ENCODE measurements at regions not wholly inside any gene's neighbourhood (a gene's known extent, or its start where the extent isn't known, plus 50 kb on each side); places are given as distances from the start of the nearest gene placed in this dataset.
A peak's percentile ranks its signal among the peaks of the same experiment; 100 is the strongest.

GRCh38 chr3:11949351-11949750 lies 54.8 kb upstream of the SYN2 start:
- peak overlapping the region; percentile 28; the same call in 1 of the 2 replicates for H2AFZ ChIP-seq
- H3K9me3 Mint-ChIP-seq: no peaks in the 10 kb centered on the region; the same call in 2 of the 3 replicates
- H3K27ac Mint-ChIP-seq: no peak overlapping the region
- no peaks in the 10 kb centered on the region; the same call in 1 of the 2 replicates for H4K20me1 ChIP-seq (replicated peaks; ENCODE audit: insufficient read depth)
- H3K27me3 ChIP-seq (ENCODE audit: insufficient read depth): no peaks in the 10 kb centered on the region
- no peaks in the 10 kb centered on the region for H3K36me3 Mint-ChIP-seq (ENCODE audit: low read depth)
- no peaks in the 10 kb centered on the region for H3K4me1 Mint-ChIP-seq
- H3K9me2 ChIP-seq (ENCODE audit: insufficient read depth): no peaks in the 10 kb centered on the region
- ATAC-seq: no peak
- H3K27ac ChIP-seq (ENCODE audit: low read depth): no peak overlapping the region
- TF ChIP-seq, protein P1, sequence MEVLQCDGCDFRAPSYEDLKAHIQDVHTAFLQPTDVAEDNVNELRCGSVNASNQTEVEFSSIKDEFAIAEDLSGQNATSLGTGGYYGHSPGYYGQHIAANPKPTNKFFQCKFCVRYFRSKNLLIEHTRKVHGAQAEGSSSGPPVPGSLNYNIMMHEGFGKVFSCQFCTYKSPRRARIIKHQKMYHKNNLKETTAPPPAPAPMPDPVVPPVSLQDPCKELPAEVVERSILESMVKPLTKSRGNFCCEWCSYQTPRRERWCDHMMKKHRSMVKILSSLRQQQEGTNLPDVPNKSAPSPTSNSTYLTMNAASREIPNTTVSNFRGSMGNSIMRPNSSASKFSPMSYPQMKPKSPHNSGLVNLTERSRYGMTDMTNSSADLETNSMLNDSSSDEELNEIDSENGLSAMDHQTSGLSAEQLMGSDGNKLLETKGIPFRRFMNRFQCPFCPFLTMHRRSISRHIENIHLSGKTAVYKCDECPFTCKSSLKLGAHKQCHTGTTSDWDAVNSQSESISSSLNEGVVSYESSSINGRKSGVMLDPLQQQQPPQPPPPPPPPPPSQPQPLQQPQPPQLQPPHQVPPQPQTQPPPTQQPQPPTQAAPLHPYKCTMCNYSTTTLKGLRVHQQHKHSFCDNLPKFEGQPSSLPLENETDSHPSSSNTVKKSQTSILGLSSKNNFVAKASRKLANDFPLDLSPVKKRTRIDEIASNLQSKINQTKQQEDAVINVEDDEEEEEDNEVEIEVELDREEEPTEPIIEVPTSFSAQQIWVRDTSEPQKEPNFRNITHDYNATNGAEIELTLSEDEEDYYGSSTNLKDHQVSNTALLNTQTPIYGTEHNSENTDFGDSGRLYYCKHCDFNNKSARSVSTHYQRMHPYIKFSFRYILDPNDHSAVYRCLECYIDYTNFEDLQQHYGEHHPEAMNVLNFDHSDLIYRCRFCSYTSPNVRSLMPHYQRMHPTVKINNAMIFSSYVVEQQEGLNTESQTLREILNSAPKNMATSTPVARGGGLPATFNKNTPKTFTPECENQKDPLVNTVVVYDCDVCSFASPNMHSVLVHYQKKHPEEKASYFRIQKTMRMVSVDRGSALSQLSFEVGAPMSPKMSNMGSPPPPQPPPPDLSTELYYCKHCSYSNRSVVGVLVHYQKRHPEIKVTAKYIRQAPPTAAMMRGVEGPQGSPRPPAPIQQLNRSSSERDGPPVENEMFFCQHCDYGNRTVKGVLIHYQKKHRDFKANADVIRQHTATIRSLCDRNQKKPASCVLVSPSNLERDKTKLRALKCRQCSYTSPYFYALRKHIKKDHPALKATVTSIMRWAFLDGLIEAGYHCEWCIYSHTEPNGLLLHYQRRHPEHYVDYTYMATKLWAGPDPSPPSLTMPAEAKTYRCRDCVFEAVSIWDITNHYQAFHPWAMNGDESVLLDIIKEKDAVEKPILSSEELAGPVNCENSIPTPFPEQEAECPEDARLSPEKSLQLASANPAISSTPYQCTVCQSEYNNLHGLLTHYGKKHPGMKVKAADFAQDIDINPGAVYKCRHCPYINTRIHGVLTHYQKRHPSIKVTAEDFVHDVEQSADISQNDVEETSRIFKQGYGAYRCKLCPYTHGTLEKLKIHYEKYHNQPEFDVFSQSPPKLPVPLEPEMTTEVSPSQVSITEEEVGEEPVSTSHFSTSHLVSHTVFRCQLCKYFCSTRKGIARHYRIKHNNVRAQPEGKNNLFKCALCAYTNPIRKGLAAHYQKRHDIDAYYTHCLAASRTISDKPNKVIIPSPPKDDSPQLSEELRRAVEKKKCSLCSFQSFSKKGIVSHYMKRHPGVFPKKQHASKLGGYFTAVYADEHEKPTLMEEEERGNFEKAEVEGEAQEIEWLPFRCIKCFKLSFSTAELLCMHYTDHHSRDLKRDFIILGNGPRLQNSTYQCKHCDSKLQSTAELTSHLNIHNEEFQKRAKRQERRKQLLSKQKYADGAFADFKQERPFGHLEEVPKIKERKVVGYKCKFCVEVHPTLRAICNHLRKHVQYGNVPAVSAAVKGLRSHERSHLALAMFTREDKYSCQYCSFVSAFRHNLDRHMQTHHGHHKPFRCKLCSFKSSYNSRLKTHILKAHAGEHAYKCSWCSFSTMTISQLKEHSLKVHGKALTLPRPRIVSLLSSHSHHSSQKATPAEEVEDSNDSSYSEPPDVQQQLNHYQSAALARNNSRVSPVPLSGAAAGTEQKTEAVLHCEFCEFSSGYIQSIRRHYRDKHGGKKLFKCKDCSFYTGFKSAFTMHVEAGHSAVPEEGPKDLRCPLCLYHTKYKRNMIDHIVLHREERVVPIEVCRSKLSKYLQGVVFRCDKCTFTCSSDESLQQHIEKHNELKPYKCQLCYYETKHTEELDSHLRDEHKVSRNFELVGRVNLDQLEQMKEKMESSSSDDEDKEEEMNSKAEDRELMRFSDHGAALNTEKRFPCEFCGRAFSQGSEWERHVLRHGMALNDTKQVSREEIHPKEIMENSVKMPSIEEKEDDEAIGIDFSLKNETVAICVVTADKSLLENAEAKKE (CRISPR knock-in tag; IDR thresholded peaks at IDR 0.05): no peak
- TF ChIP-seq POLR2AphosphoS5 (IDR thresholded peaks at IDR 0.05; ENCODE audit: low read depth) (no peak), EZH2 (IDR thresholded peaks at IDR 0.05; ENCODE audit: low read depth, unreplicated experiment) (no peak), CREB1 (CRISPR knock-in tag; IDR thresholded peaks at IDR 0.05; ENCODE audit: low read depth) (no peak), ETS1 (IDR thresholded peaks at IDR 0.05) (no peak), ZNF114 (CRISPR knock-in tag; IDR thresholded peaks at IDR 0.05) (no peak), REST (IDR thresholded peaks at IDR 0.05; ENCODE audit: unreplicated experiment) (no peak)
- H3F3A ChIP-seq (replicated peaks; ENCODE audit: low read depth): no peaks in the 10 kb centered on the region
- H3K4me2 ChIP-seq: no peak overlapping the region
- H3K4me3 Mint-ChIP-seq: no peak overlapping the region
- no peaks in the 10 kb centered on the region for H3K4me1 ChIP-seq (ENCODE audit: insufficient read depth)
- no peaks in the 10 kb centered on the region for H3K79me2 ChIP-seq (replicated peaks; ENCODE audit: insufficient read depth)
- no peak overlapping the region for H3K4me3 ChIP-seq
- no peaks in the 10 kb centered on the region for H3K36me3 ChIP-seq (ENCODE audit: insufficient read depth)
- no peak for DNase-seq (ENCODE audit: low spot score)
- peaks cover 4% of the 10 kb centered on the region for H3K27me3 Mint-ChIP-seq (ENCODE audit: insufficient read depth, low read depth, poor library complexity)
